Neural cell (in vitro differentiated cells): ENCODE measurements at regions not wholly inside any gene's neighbourhood (a gene's known extent, or its start where the extent isn't known, plus 50 kb on each side); places are given as distances from the start of the nearest gene placed in this dataset.

Source experiments
- H2AFZ ChIP-seq: fragments of 200-600, 300-800 bp; sonication (generic), shearing (Covaris generic); 2 replicates; pipeline ENCODE4 v1.6.0; 2014; ENCODE audit warnings: low read depth, mild to moderate bottlenecking, antibody characterized with exemption, low read length, moderate library complexity
- H3F3A ChIP-seq: fragments of 200-600 bp; shearing (Covaris generic); 2 replicates; pipeline ENCODE4 v1.6.1; 2016; ENCODE audit warnings: mild to moderate bottlenecking, moderate library complexity, mixed read lengths, antibody characterized with exemption, low read length; ENCODE audit not compliant: insufficient read depth, poor library complexity, severe bottlenecking
- H3K27ac ChIP-seq: fragments of 200-600, 300-800 bp; sonication (generic), shearing (Covaris generic); 2 replicates; pipeline ENCODE4 v1.5.1; 2014; ENCODE audit warnings: mild to moderate bottlenecking, low read length, moderate library complexity
- H3K27me3 ChIP-seq: fragments of 300-800, 200-600 bp; sonication (generic), shearing (Covaris generic); 2 replicates; pipeline ENCODE4 v1.6.0; 2014; ENCODE audit warnings: mild to moderate bottlenecking, low read depth, low read length, moderate library complexity; ENCODE audit not compliant: insufficient read depth
- H3K36me3 ChIP-seq: fragments of 300-800, 200-600 bp; sonication (generic), shearing (Covaris generic); 2 replicates; pipeline ENCODE4 v1.5.1; 2014; ENCODE audit warnings: mild to moderate bottlenecking, antibody characterized with exemption, low read length, moderate library complexity; ENCODE audit not compliant: insufficient read depth
- H3K4me2 ChIP-seq: fragments of 300-800, 200-600 bp; sonication (generic), shearing (Covaris generic); 2 replicates; pipeline ENCODE4 v1.6.0; 2014; ENCODE audit warnings: mild to moderate bottlenecking, low read length
- H3K4me3 ChIP-seq: fragments of 300-800, 200-600 bp; sonication (generic), shearing (Covaris generic); 2 replicates; pipeline ENCODE4 v1.5.1; 2014; ENCODE audit warnings: mild to moderate bottlenecking, low read length, moderate library complexity
- H3K79me2 ChIP-seq: fragments of 200-600 bp; shearing (Covaris generic); replicated peaks from 2 replicates; pipeline ENCODE4 v1.6.0; 2014; ENCODE audit warnings: mild to moderate bottlenecking, low read length, moderate library complexity; ENCODE audit not compliant: insufficient read depth
- H3K9ac ChIP-seq: fragments of 300-800, 200-600 bp; sonication (generic), shearing (Covaris generic); 2 replicates; pipeline ENCODE4 v1.6.1; 2016; ENCODE audit warnings: mild to moderate bottlenecking, low read length, mixed read lengths
- H3K9me2 ChIP-seq: fragments of 200-600 bp; shearing (Covaris generic); 2 replicates; pipeline ENCODE4 v1.6.1; 2016; ENCODE audit warnings: mild to moderate bottlenecking, low read length, mixed read lengths; ENCODE audit not compliant: insufficient read depth
- H3K9me3 ChIP-seq: fragments of 200-600, 300-800 bp; sonication (generic), shearing (Covaris generic); 2 replicates; pipeline ENCODE4 v1.6.1; 2016; ENCODE audit warnings: mild to moderate bottlenecking, mixed run types, low read length, moderate library complexity, mixed read lengths
- H4K20me1 ChIP-seq: fragments of 200-600 bp; shearing (Covaris generic); 2 replicates; pipeline ENCODE4 v1.6.1; 2016; ENCODE audit warnings: mild to moderate bottlenecking, mixed run types; ENCODE audit not compliant: insufficient read depth
- CTCF ChIP-seq: fragments of 450-650 bp; IDR thresholded peaks from 2 replicates; pipeline ENCODE4 v1.5.1; 2014; ENCODE audit warnings: antibody characterized with exemption, mild to moderate bottlenecking, moderate library complexity; ENCODE audit not compliant: poor library complexity, severe bottlenecking
- EP300 ChIP-seq: fragments of 450-650 bp; conservative IDR thresholded peaks from 2 replicates; pipeline ENCODE4 v1.6.1; 2014; ENCODE audit warnings: antibody characterized with exemption, mild to moderate bottlenecking, moderate library complexity; ENCODE audit not compliant: poor library complexity, severe bottlenecking
- EZH2 ChIP-seq: fragments of 200-600, 300-800 bp; shearing (Covaris generic), sonication (generic); IDR thresholded peaks from 2 replicates; pipeline ENCODE4 v1.6.1; 2014; ENCODE audit warnings: antibody characterized with exemption, low read length, borderline replicate concordance, mild to moderate bottlenecking; ENCODE audit not compliant: insufficient read depth, poor library complexity, severe bottlenecking
- MXI1 ChIP-seq: fragments of 450-650 bp; conservative IDR thresholded peaks from 2 replicates; pipeline ENCODE4 v1.6.1; 2014; ENCODE audit warnings: antibody characterized with exemption, mild to moderate bottlenecking; ENCODE audit not compliant: poor library complexity, severe bottlenecking
- POLR2AphosphoS5 ChIP-seq: IDR thresholded peaks from 2 replicates; pipeline ENCODE4 v1.6.1; 2012
- RAD21 ChIP-seq: fragments of 450-650 bp; conservative IDR thresholded peaks from 2 replicates; pipeline ENCODE4 v1.6.1; 2014; ENCODE audit warnings: antibody characterized with exemption, mild to moderate bottlenecking, moderate library complexity
- REST ChIP-seq: IDR thresholded peaks from 2 replicates; pipeline ENCODE4 v1.6.1; 2012; ENCODE audit warnings: borderline replicate concordance
- SMC3 ChIP-seq: fragments of 450-650 bp; conservative IDR thresholded peaks from 2 replicates; pipeline ENCODE4 v1.6.1; 2014; ENCODE audit warnings: antibody characterized with exemption, mild to moderate bottlenecking, moderate library complexity; ENCODE audit not compliant: poor library complexity
- TAF1 ChIP-seq: IDR thresholded peaks from 2 replicates; pipeline ENCODE4 v1.6.1; 2012; ENCODE audit warnings: low read depth

- Histone ChIP-seq H3K36me3 (no peaks in the 10 kb centered on the region), H3K27ac (no peak overlapping the region), H3K4me3 (no peak overlapping the region), H2AFZ (no peak overlapping the region), H3K9me3 (no peaks in the 10 kb centered on the region), H4K20me1 (no peaks in the 10 kb centered on the region), H3K4me2 (no peak overlapping the region), H3K27me3 (no peaks in the 10 kb centered on the region), H3K9me2 (no peaks in the 10 kb centered on the region), H3F3A (no peaks in the 10 kb centered on the region), H3K79me2 (no peaks in the 10 kb centered on the region), H3K9ac (no peak overlapping the region)
- TF ChIP-seq CTCF (no peak), POLR2AphosphoS5 (no peak), EZH2 (no peak), TAF1 (no peak), SMC3 (no peak), REST (no peak), MXI1 (no peak), RAD21 (no peak), EP300 (no peak)
Measured at GRCh38 chr15:95131131-95131556, 899.8 kb downstream of the MCTP2 start.

GRCh38 chr15:95132774-95133173 is 901.4 kb downstream of the MCTP2 start:
- no peaks in the 10 kb centered on the region for H3K9me3 ChIP-seq
- H3K9me2 ChIP-seq = no peaks in the 10 kb centered on the region
- H2AFZ ChIP-seq = no peak overlapping the region
- no peak overlapping the region for H3K4me2 ChIP-seq
- TF ChIP-seq MXI1 = no peak
- TF ChIP-seq RAD21 = no peak
- TF ChIP-seq CTCF = no peak
- H4K20me1 ChIP-seq = no peaks in the 10 kb centered on the region
- no peaks in the 10 kb centered on the region for H3K27me3 ChIP-seq
- H3K36me3 ChIP-seq = no peaks in the 10 kb centered on the region
- no peaks in the 10 kb centered on the region for H3F3A ChIP-seq
- H3K79me2 ChIP-seq = no peaks in the 10 kb centered on the region
- H3K9ac ChIP-seq = no peak overlapping the region
- no peak overlapping the region for H3K27ac ChIP-seq
- H3K4me3 ChIP-seq = no peak overlapping the region
